RPMI8226 (cell line): ENCODE measurements at regions not wholly inside any gene's neighbourhood (a gene's known extent, or its start where the extent isn't known, plus 50 kb on each side); places are given as distances from the start of the nearest gene placed in this dataset.

Experiments
- DNase-seq: peaks from one replicate; pipeline ENCODE4 v3.0.0-alpha.2; 2015

- DNase-seq, result no peak
These were observed 197.5 kb downstream of the HS3ST3A1 start for GRCh38 chr17:13403982-13404946.

- no peak for DNase-seq
These were observed 201.2 kb downstream of the HS3ST3A1 start for GRCh38 chr17:13400491-13400890.

- no peak for DNase-seq
These were observed 202.9 kb downstream of the HS3ST3A1 start for GRCh38 chr17:13398853-13399252.

- no peak for DNase-seq
These were observed 203.6 kb downstream of the HS3ST3A1 start for GRCh38 chr17:13398091-13398490.

GRCh38 chr17:13395862-13396261, 205.9 kb downstream of the HS3ST3A1 start:
- DNase-seq, result no peak

GRCh38 chr17:13395346-13395745, 206.4 kb downstream of the HS3ST3A1 start:
- DNase-seq, result no peak

GRCh38 chr17:13393841-13394710, 207.7 kb downstream of the HS3ST3A1 start:
- DNase-seq, result no peak

GRCh38 chr17:13387952-13388351, 213.8 kb downstream of the HS3ST3A1 start:
- no peak for DNase-seq

GRCh38 chr17:13387236-13387635, 214.5 kb downstream of the HS3ST3A1 start:
- DNase-seq, result no peak

- DNase-seq, result no peak
These were observed 216.2 kb downstream of the HS3ST3A1 start for GRCh38 chr17:13385481-13385911.

- DNase-seq, result no peak
These were observed 217.1 kb downstream of the HS3ST3A1 start for GRCh38 chr17:13384626-13385025.

- no peak for DNase-seq
These were observed 223.4 kb downstream of the HS3ST3A1 start for GRCh38 chr17:13378361-13378760.

- DNase-seq, result no peak
These were observed 227.3 kb downstream of the HS3ST3A1 start for GRCh38 chr17:13374203-13375143.

- DNase-seq, result no peak
These were observed 229.3 kb downstream of the HS3ST3A1 start for GRCh38 chr17:13372432-13372831.

GRCh38 chr17:13367154-13367553, 234.6 kb downstream of the HS3ST3A1 start:
- DNase-seq, result no peak

- DNase-seq, result no peak
These were observed 236.4 kb downstream of the HS3ST3A1 start for GRCh38 chr17:13365331-13365730.

GRCh38 chr17:13363771-13364170, 238.0 kb downstream of the HS3ST3A1 start:
- DNase-seq, result no peak

- DNase-seq, result no peak
These were observed 239.2 kb downstream of the HS3ST3A1 start for GRCh38 chr17:13362341-13363122.

GRCh38 chr17:13359774-13360173, 242.0 kb downstream of the HS3ST3A1 start:
- no peak for DNase-seq

- no peak for DNase-seq
These were observed 246.7 kb downstream of the HS3ST3A1 start for GRCh38 chr17:13355054-13355453.

GRCh38 chr17:13353590-13353989, 248.1 kb downstream of the HS3ST3A1 start:
- no peak for DNase-seq
